Left forelimb (tissue), 1 donor: ENCODE measurements at regions not wholly inside any gene's neighbourhood (a gene's known extent, or its start where the extent isn't known, plus 50 kb on each side); places are given as distances from the start of the nearest gene placed in this dataset.

ENCODE experiments used
- DNase-seq: peaks from one replicate; pipeline ENCODE4 v3.0.0-alpha.2; 2018; ENCODE audit warnings: low spot score

- DNase-seq = no peak
Measured at GRCh38 chr14:36465178-36465577, 54.9 kb downstream of the NKX2-1 start.

GRCh38 chr14:36462890-36463289 lies 57.1 kb downstream of the NKX2-1 start:
- DNase-seq = no peak

- no peak for DNase-seq
Measured at GRCh38 chr14:36455241-36455627, 64.8 kb downstream of the NKX2-1 start.

GRCh38 chr14:36454599-36455240 lies 65.3 kb downstream of the NKX2-1 start:
- no peak for DNase-seq

- no peak for DNase-seq
Measured at GRCh38 chr14:36452860-36453259, 67.2 kb downstream of the NKX2-1 start.

GRCh38 chr14:36451310-36452065 lies 68.5 kb downstream of the NKX2-1 start:
- DNase-seq = no peak

GRCh38 chr14:36450550-36450949 lies 69.5 kb downstream of the NKX2-1 start:
- DNase-seq = no peak

GRCh38 chr14:36449903-36450302 lies 70.1 kb downstream of the NKX2-1 start:
- DNase-seq = no peak

GRCh38 chr14:36443374-36443773 lies 76.7 kb downstream of the NKX2-1 start:
- DNase-seq = no peak

GRCh38 chr14:36442824-36443241 lies 77.2 kb downstream of the NKX2-1 start:
- DNase-seq = no peak

- no peak for DNase-seq
Measured at GRCh38 chr14:36441283-36441682, 78.7 kb downstream of the NKX2-1 start.

GRCh38 chr14:36439766-36440165 lies 80.3 kb downstream of the NKX2-1 start:
- DNase-seq = no peak

GRCh38 chr14:36438883-36439282 lies 81.1 kb downstream of the NKX2-1 start:
- DNase-seq = no peak

GRCh38 chr14:36430662-36431084 lies 89.4 kb downstream of the NKX2-1 start:
- no peak for DNase-seq

GRCh38 chr14:36430169-36430568 lies 89.9 kb downstream of the NKX2-1 start:
- DNase-seq = no peak

- no peak for DNase-seq
Measured at GRCh38 chr14:36429692-36430091, 90.3 kb downstream of the NKX2-1 start.

GRCh38 chr14:36428350-36428749 lies 91.7 kb downstream of the NKX2-1 start:
- DNase-seq = no peak

- no peak for DNase-seq
Measured at GRCh38 chr14:36426836-36427235, 93.2 kb downstream of the NKX2-1 start.

- DNase-seq = no peak
Measured at GRCh38 chr14:36426113-36426512, 93.9 kb downstream of the NKX2-1 start.

- no peak for DNase-seq
Measured at GRCh38 chr14:36424478-36425102, 95.4 kb downstream of the NKX2-1 start.

GRCh38 chr14:36423430-36423829 lies 96.6 kb downstream of the NKX2-1 start:
- DNase-seq = no peak

- DNase-seq = no peak
Measured at GRCh38 chr14:36420149-36420687, 99.8 kb upstream of the MBIP start.

GRCh38 chr14:36418937-36419336 lies 98.5 kb upstream of the MBIP start:
- no peak for DNase-seq
